Mesenchymal stem cell (in vitro differentiated cells and primary cell): ENCODE measurements at regions not wholly inside any gene's neighbourhood (a gene's known extent, or its start where the extent isn't known, plus 50 kb on each side); places are given as distances from the start of the nearest gene placed in this dataset.

Experiments
- DNase-seq: peaks from one replicate; pipeline ENCODE4 v3.0.0-alpha.2; 2013
- H2AFZ ChIP-seq: one replicate; pipeline ENCODE4 v1.6.1; 2013; ENCODE audit warnings: low read depth, mild to moderate bottlenecking, control low read depth, inconsistent platforms, low read length, moderate library complexity
- H2AK5ac ChIP-seq: 2 replicates; pipeline ENCODE4 v1.6.1; 2013; ENCODE audit warnings: low read length, moderate library complexity, mild to moderate bottlenecking, inconsistent platforms; ENCODE audit not compliant: severe bottlenecking
- H2BK120ac ChIP-seq: one replicate; pipeline ENCODE4 v1.6.1; 2013; ENCODE audit warnings: low read depth, mild to moderate bottlenecking, inconsistent platforms, low read length, moderate library complexity
- H2BK12ac ChIP-seq, 2 experiments: one replicate each; pipeline ENCODE4 v1.6.1; 2013; ENCODE audit warnings: inconsistent platforms in 2 of 2, low read length in 2 of 2, mild to moderate bottlenecking in 2 of 2, moderate library complexity in 2 of 2, control low read depth in 1 of 2
- H2BK15ac ChIP-seq: one replicate; pipeline ENCODE4 v1.6.1; 2013; ENCODE audit warnings: mild to moderate bottlenecking, low read depth, inconsistent platforms; ENCODE audit not compliant: poor library complexity, severe bottlenecking
- H2BK5ac ChIP-seq: 2 replicates; pipeline ENCODE4 v1.6.1; 2013; ENCODE audit warnings: low read depth, mild to moderate bottlenecking, low read length, control low read depth, inconsistent platforms; ENCODE audit not compliant: poor library complexity, severe bottlenecking
- H3K14ac ChIP-seq, 2 experiments: one replicate each; pipeline ENCODE4 v1.6.1; 2013; ENCODE audit warnings: inconsistent platforms in 2 of 2, low read length in 2 of 2, control low read depth in 1 of 2, mild to moderate bottlenecking in 1 of 2, moderate library complexity in 1 of 2
- H3K18ac ChIP-seq, 2 experiments: one replicate each; pipeline ENCODE4 v1.6.1; 2013; ENCODE audit warnings: inconsistent platforms in 2 of 2, low read length in 2 of 2, control low read depth in 1 of 2, low read depth in 1 of 2, mild to moderate bottlenecking in 1 of 2
- H3K23ac ChIP-seq, 2 experiments: one replicate each; pipeline ENCODE4 v1.6.1; 2013; ENCODE audit warnings: inconsistent platforms in 2 of 2, low read length in 2 of 2, mild to moderate bottlenecking in 2 of 2, moderate library complexity in 2 of 2, control low read depth in 1 of 2
- H3K27ac ChIP-seq: 2 replicates; pipeline ENCODE4 v1.5.1; 2013; ENCODE audit warnings: mild to moderate bottlenecking, moderate library complexity, low read length, control low read depth, inconsistent platforms; ENCODE audit not compliant: poor library complexity, severe bottlenecking
- H3K27me3 ChIP-seq, 2 experiments: 2 replicates each; pipeline versions ENCODE4 v1.6.1 to v1.7.0; 2013; ENCODE audit warnings: low read length in 2 of 2, mild to moderate bottlenecking in 2 of 2, moderate library complexity in 2 of 2, control low read depth in 1 of 2, inconsistent platforms in 1 of 2; ENCODE audit not compliant: control insufficient read depth in 1 of 2, insufficient read depth in 1 of 2
- H3K36me3 ChIP-seq, 2 experiments: 2 replicates each; pipeline versions ENCODE4 v1.6.1 to v1.7.0; 2013; ENCODE audit warnings: low read length in 2 of 2, control low read depth in 1 of 2, inconsistent platforms in 1 of 2, low read depth in 1 of 2, mild to moderate bottlenecking in 1 of 2; ENCODE audit not compliant: insufficient read depth in 2 of 2, control insufficient read depth in 1 of 2
- H3K4ac ChIP-seq, 2 experiments: one replicate each; pipeline ENCODE4 v1.6.1; 2013; ENCODE audit warnings: inconsistent platforms in 2 of 2, low read length in 2 of 2, mild to moderate bottlenecking in 2 of 2, moderate library complexity in 2 of 2, control low read depth in 1 of 2, low read depth in 1 of 2
- H3K4me1 ChIP-seq: 2 replicates; pipeline ENCODE4 v1.6.1; 2013; ENCODE audit warnings: low read depth, low read length, control low read depth; ENCODE audit not compliant: control insufficient read depth, insufficient read depth
- H3K4me2 ChIP-seq: 2 replicates; pipeline ENCODE4 v1.6.1; 2013; ENCODE audit warnings: low read length, mild to moderate bottlenecking, inconsistent platforms; ENCODE audit not compliant: poor library complexity, severe bottlenecking
- H3K4me3 ChIP-seq, 2 experiments: 2 replicates each; pipeline versions ENCODE4 v1.5.1 to v1.7.0; 2013; ENCODE audit warnings: low read length in 2 of 2, mild to moderate bottlenecking in 2 of 2, control low read depth in 1 of 2, low read depth in 1 of 2; ENCODE audit not compliant: insufficient read depth in 1 of 2
- H3K79me1 ChIP-seq: replicated peaks from 2 replicates; pipeline ENCODE4 v1.6.1; 2013; ENCODE audit warnings: mild to moderate bottlenecking, control low read depth, low read length, inconsistent platforms; ENCODE audit not compliant: poor library complexity, severe bottlenecking
- H3K9ac ChIP-seq: 2 replicates; pipeline ENCODE4 v1.7.0; 2013; ENCODE audit warnings: mild to moderate bottlenecking, low read length, moderate library complexity
- H3K9me3 ChIP-seq: 2 replicates; pipeline ENCODE4 v1.7.0; 2013; ENCODE audit warnings: mild to moderate bottlenecking, low read length; ENCODE audit not compliant: control insufficient read depth
- H4K8ac ChIP-seq: one replicate; pipeline ENCODE4 v1.6.1; 2013; ENCODE audit warnings: inconsistent platforms, mild to moderate bottlenecking, low read length, moderate library complexity
- H4K91ac ChIP-seq: one replicate; pipeline ENCODE4 v1.6.1; 2013; ENCODE audit warnings: mild to moderate bottlenecking, low read length, inconsistent platforms
- WGBS: methylation state at CpG from one replicate; pipeline ENCODE4 v1.1.7; 2013; ENCODE audit warnings: mixed read lengths; 5-methylcytosine and 5-hydroxymethylcytosine counted together

DNA sequence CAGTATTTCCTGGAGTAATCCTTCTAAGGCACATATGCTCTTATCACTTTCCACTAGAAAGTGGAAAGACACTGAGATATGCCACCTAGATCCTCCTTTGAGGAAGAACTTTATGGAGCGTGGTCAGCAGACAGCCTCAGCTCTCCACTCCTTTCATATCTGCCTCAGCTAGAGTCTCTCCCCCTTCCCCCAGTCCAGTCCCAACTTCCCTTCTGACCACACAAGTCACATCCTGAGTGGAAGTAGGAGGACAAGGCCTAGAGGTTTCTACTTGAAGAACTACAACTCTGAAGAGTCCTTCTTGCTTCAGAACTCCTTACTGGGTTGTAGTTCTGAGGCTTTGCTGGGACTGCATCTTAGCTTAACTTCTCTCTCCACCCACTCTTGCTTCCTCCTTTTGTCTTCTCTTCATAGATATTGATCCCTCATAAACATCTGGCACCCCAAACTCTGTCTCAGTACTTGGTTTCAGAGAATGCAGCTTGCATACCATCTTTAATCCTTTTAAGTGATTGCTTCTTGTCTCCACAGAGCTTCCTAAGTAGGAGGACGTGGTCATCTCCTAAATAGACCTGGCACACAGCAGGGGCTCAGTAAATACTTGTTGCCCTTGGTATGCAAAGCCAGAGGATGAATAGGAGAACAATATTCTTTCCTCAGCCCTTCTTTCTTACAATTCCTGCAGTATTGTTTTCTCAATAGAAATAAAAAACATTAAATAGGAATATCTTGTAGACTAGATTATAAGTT lies 109.6 kb downstream of the OXSM start:
- Histone ChIP-seq H3K36me3 (no peaks in the 10 kb centered on the region), H2BK12ac (no peak overlapping the region), H3K9ac (no peak overlapping the region), H3K4ac (no peak overlapping the region), H3K27ac (no peak overlapping the region), H2AK5ac (no peak overlapping the region), H3K9me3 (no peaks in the 10 kb centered on the region), H4K8ac (no peak overlapping the region), H3K4me1 (no peaks in the 10 kb centered on the region), H3K4me2 (no peak overlapping the region), H3K27me3 (no peaks in the 10 kb centered on the region), H3K79me1 (no peaks in the 10 kb centered on the region), H2BK15ac (no peak overlapping the region), H2BK5ac (no peak overlapping the region), H3K23ac (no peak overlapping the region), H3K14ac (no peak overlapping the region), H4K91ac (no peak overlapping the region), H3K18ac (no peak overlapping the region), H2AFZ (no peak overlapping the region), H2BK120ac (no peak overlapping the region), H3K4me3 (no peak overlapping the region)
- no peak for DNase-seq
- WGBS: 64% methylated on average over 2 of the region's 2 CpGs

DNA sequence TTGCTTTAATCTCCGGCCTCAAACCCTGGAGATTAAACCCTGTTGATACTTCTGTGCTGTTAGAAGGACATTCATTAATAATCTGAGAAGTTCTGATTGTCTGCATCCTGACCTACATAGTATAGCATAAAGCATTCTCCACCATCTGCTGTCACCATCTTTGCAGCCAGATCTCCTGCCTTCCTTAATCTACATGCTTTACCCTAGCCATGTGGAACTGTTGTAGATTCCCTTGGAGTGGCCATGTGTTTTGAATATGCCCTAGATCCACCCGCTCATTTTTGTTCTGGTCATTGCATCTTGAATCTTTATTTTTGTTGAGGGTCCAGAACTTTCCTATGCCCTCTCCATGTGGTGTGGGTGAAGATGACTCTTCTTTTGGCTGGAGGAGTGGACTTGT lies 110.3 kb downstream of the OXSM start:
- 98% methylated on average over 1 of the region's 2 CpGs for WGBS
- DNase-seq: no peak
- Histone ChIP-seq H2BK12ac (no peak overlapping the region), H3K4me1 (no peaks in the 10 kb centered on the region), H3K9ac (no peak overlapping the region), H3K14ac (no peak overlapping the region), H2AK5ac (no peak overlapping the region), H3K23ac (no peak overlapping the region), H3K18ac (no peak overlapping the region), H3K4me2 (no peak overlapping the region), H2AFZ (no peak overlapping the region), H3K27ac (no peak overlapping the region), H3K27me3 (no peaks in the 10 kb centered on the region), H4K91ac (no peak overlapping the region), H4K8ac (no peak overlapping the region), H3K9me3 (no peaks in the 10 kb centered on the region), H2BK15ac (no peak overlapping the region), H3K4ac (no peak overlapping the region), H3K79me1 (no peaks in the 10 kb centered on the region), H3K36me3 (no peaks in the 10 kb centered on the region), H2BK5ac (no peak overlapping the region), H2BK120ac (no peak overlapping the region), H3K4me3 (no peak overlapping the region)

DNA sequence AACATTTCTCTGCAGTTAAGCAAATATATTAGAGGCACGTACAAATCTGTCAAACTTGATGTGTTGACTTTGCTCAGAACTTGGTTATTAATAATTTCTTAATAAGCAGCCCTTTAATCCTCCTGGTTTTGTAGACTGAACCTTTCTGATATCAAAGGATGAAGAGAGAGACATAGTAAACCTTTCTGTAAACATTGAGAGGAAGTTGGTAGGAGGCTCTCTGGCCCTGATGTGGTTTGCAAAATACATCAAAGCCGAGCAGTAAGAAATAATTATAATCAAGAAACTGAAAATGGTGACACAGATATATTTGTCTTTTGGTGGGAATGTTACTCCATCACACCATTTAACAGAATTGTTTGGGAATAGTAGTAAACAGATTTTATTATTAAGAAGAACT lies 111.9 kb downstream of the OXSM start:
- Histone ChIP-seq H3K14ac (no peak overlapping the region), H2BK5ac (no peak overlapping the region), H2AFZ (no peak overlapping the region), H3K9me3 (no peaks in the 10 kb centered on the region), H3K79me1 (no peaks in the 10 kb centered on the region), H3K27ac (no peak overlapping the region), H3K4me1 (no peaks in the 10 kb centered on the region), H4K91ac (no peak overlapping the region), H3K4ac (no peak overlapping the region), H3K36me3 (no peaks in the 10 kb centered on the region), H2BK12ac (no peak overlapping the region), H3K23ac (no peak overlapping the region), H3K4me3 (no peak overlapping the region), H3K4me2 (no peak overlapping the region), H2BK120ac (no peak overlapping the region), H2AK5ac (no peak overlapping the region), H2BK15ac (no peak overlapping the region), H3K27me3 (no peaks in the 10 kb centered on the region), H3K18ac (no peak overlapping the region), H3K9ac (no peak overlapping the region), H4K8ac (no peak overlapping the region)
- no peak for DNase-seq
- WGBS: 44% methylated on average over 1 of the region's 2 CpGs

DNA sequence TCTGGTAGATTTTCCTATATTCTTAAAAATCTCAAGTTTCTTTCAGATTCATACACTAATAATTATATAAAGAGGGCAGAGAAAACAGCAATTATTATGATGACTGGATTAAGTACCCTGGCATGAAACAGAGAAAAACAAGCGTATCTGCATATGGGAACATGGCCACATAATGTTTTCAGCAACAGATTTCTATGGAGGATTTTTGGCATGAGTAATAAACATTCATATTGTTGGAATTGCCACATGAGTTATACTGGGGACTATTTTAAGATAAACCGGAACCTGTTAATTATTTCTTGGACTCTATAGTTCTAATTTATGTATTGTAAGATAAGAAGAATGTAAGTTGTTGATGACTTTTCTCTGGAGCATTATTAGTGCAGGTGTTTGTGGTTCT lies 112.7 kb downstream of the OXSM start:
- Histone ChIP-seq H2BK15ac (no peak overlapping the region), H2AK5ac (no peak overlapping the region), H3K4me1 (no peaks in the 10 kb centered on the region), H3K27ac (no peak overlapping the region), H3K14ac (no peak overlapping the region), H2BK12ac (no peak overlapping the region), H2AFZ (no peak overlapping the region), H3K79me1 (no peaks in the 10 kb centered on the region), H2BK120ac (no peak overlapping the region), H4K91ac (no peak overlapping the region), H3K36me3 (no peaks in the 10 kb centered on the region), H3K23ac (no peak overlapping the region), H2BK5ac (no peak overlapping the region), H3K4me2 (no peak overlapping the region), H3K9me3 (no peaks in the 10 kb centered on the region), H3K18ac (no peak overlapping the region), H3K27me3 (no peaks in the 10 kb centered on the region), H3K4ac (no peak overlapping the region), H3K9ac (no peak overlapping the region), H4K8ac (no peak overlapping the region), H3K4me3 (no peak overlapping the region)
- 93% methylated on average over 2 of the region's 2 CpGs for WGBS
- no peak for DNase-seq
